A549 (cell line): ENCODE measurements at regions not wholly inside any gene's neighbourhood (a gene's known extent, or its start where the extent isn't known, plus 50 kb on each side); places are given as distances from the start of the nearest gene placed in this dataset.

Source experiments
- ATAC-seq, 2 experiments: fragments of 200-7000 bp in 1 of 2; fragments of >200 bp in 1 of 2; cut with Nextera tagmentation in 1 of 2; cut with Tn5 transposase in 1 of 2; 3 replicates each; pipeline versions ENCODE4 v1.8.0 to v1.9.1; 2018 to 2020; ENCODE audit warnings: mild to moderate bottlenecking in 1 of 2, moderate library complexity in 1 of 2
- CTCF ChIA-PET: fragments of 300-600 bp; sonication (Branson Sonifier 250); formaldehyde crosslinking; extraction: SDS; loops from one replicate; lab custom pipeline; 2021; ENCODE audit warnings: antibody characterized with exemption, inconsistent platforms; lab: Yijun Ruan, JAX
- POLR2A ChIA-PET: fragments of 350-600 bp; formaldehyde crosslinking; extraction: SDS; loops from one replicate; lab custom pipeline; 2021; ENCODE audit warnings: antibody characterized with exemption, inconsistent platforms; lab: Yijun Ruan, JAX
- DNase-seq, 2 experiments: peaks; one replicate each; pipeline versions ENCODE4 v3.0.0 to v3.0.0-alpha.2; 2011 to 2016; ENCODE audit warnings: low read depth in 1 of 2, low spot score in 1 of 2
- FAIRE-seq: peaks from 2 replicates; lab custom pipeline; 2011; peaks lifted over from hg19 to GRCh38; lab: Jason Lieb, UNC
- H3K27ac ChIP-seq, 2 experiments: fragments of >200 bp; sonication (Bioruptor Twin); formaldehyde crosslinking; 3 replicates each; pipeline ENCODE4 v1.5.1; 2016 to 2017
- H3K4me1 ChIP-seq: fragments of >200 bp; sonication (Bioruptor Twin); formaldehyde crosslinking; 3 replicates; pipeline ENCODE4 v1.6.1; 2016
- H3K4me2 ChIP-seq: fragments of >200 bp; sonication (Bioruptor Twin); formaldehyde crosslinking; 3 replicates; pipeline ENCODE4 v1.6.1; 2016
- H3K4me3 ChIP-seq: fragments of >200 bp; sonication (Bioruptor Twin); formaldehyde crosslinking; 3 replicates; pipeline ENCODE4 v1.5.1; 2016
- H3K9me3 ChIP-seq: fragments of >200 bp; sonication (Bioruptor Twin); formaldehyde crosslinking; 3 replicates; pipeline ENCODE4 v1.6.1; 2016
- BHLHE40 ChIP-seq: IDR thresholded peaks from 2 replicates; pipeline ENCODE4 v1.6.1; 2012; ENCODE audit warnings: low read depth, low read length, inconsistent platforms
- CEBPB ChIP-seq, 2 experiments: fragments of >200 bp in 1 of 2; sonication (Bioruptor Twin) in 1 of 2; formaldehyde crosslinking in 1 of 2; IDR thresholded peaks; 2 replicates each; pipeline ENCODE4 v1.6.1; 2012 to 2016
- CHD2 ChIP-seq: fragments of 150-350 bp; IDR thresholded peaks from 2 replicates; pipeline ENCODE4 v1.6.1; 2014; ENCODE audit warnings: low read length; ENCODE audit not compliant: partially characterized antibody
- EHMT2 ChIP-seq: fragments of 200-600 bp; sonication (generic); IDR thresholded peaks from 2 replicates; pipeline ENCODE4 v1.6.1; 2016; ENCODE audit warnings: antibody characterized with exemption, low read depth, mild to moderate bottlenecking, moderate library complexity
- EP300 ChIP-seq, 2 experiments: fragments of >200 bp; sonication (Bioruptor Twin); formaldehyde crosslinking; IDR thresholded peaks; 2 replicates in 1 of 2; 3 replicates in 1 of 2; pipeline ENCODE4 v1.6.1; 2016 to 2017
- FOXS1 ChIP-seq: fragments of 250-450 bp; sonication (Bioruptor Pico); IDR thresholded peaks from 2 replicates; pipeline ENCODE4 v1.5.0; 2020; ENCODE audit warnings: mild to moderate bottlenecking, moderate library complexity
- GATA3 ChIP-seq: IDR thresholded peaks from 2 replicates; pipeline ENCODE4 v1.6.1; 2012; ENCODE audit warnings: borderline replicate concordance
- HEYL ChIP-seq: fragments of 250-450 bp; sonication (Bioruptor Pico); IDR thresholded peaks from 2 replicates; pipeline ENCODE4 v1.8.0; 2021; ENCODE audit warnings: mild to moderate bottlenecking, moderate library complexity
- HMGXB4 ChIP-seq: fragments of 250-450 bp; sonication (Bioruptor Pico); IDR thresholded peaks from 2 replicates; pipeline ENCODE4 v1.5.0; 2021; ENCODE audit warnings: mild to moderate bottlenecking, moderate library complexity, borderline replicate concordance
- HOXA7 ChIP-seq: fragments of 250-450 bp; sonication (Bioruptor Pico); IDR thresholded peaks from 2 replicates; pipeline ENCODE4 v1.5.0; 2020; ENCODE audit warnings: mild to moderate bottlenecking, moderate library complexity
- HOXB5 ChIP-seq: fragments of 250-450 bp; sonication (Bioruptor Pico); IDR thresholded peaks from 2 replicates; pipeline ENCODE4 v1.5.0; 2020; ENCODE audit warnings: mild to moderate bottlenecking, moderate library complexity
- KDM1A ChIP-seq: fragments of 200-600 bp; sonication (generic); IDR thresholded peaks from 2 replicates; pipeline ENCODE4 v1.6.1; 2016; ENCODE audit warnings: low read depth, mild to moderate bottlenecking
- MAX ChIP-seq: IDR thresholded peaks from 2 replicates; pipeline ENCODE4 v1.6.1; 2012
- MYC ChIP-seq: IDR thresholded peaks from 2 replicates; pipeline ENCODE4 v1.6.1; 2012; ENCODE audit warnings: mild to moderate bottlenecking, inconsistent platforms, low read length, improper control_type of control experiment, borderline replicate concordance
- NPAS2 ChIP-seq: fragments of 250-450 bp; sonication (Bioruptor Pico); IDR thresholded peaks from 2 replicates; pipeline ENCODE4 v1.8.0; 2022; ENCODE audit warnings: mild to moderate bottlenecking, moderate library complexity, borderline replicate concordance
- NR3C1 ChIP-seq: fragments of >200 bp; sonication (Bioruptor Twin); formaldehyde crosslinking; IDR thresholded peaks from 3 replicates; pipeline ENCODE4 v1.6.1; 2017
- PBX3 ChIP-seq: IDR thresholded peaks from 2 replicates; pipeline ENCODE4 v1.6.1; 2012
- PHF8 ChIP-seq: fragments of 200-600 bp; sonication (generic); IDR thresholded peaks from 2 replicates; pipeline ENCODE4 v1.6.1; 2016; ENCODE audit warnings: low read depth, mild to moderate bottlenecking, antibody characterized with exemption, moderate library complexity, borderline replicate concordance
- RAD21 ChIP-seq, 2 experiments: fragments of >200 bp in 1 of 2; sonication (Bioruptor Twin) in 1 of 2; formaldehyde crosslinking in 1 of 2; IDR thresholded peaks in 1 of 2; conservative IDR thresholded peaks in 1 of 2; 2 replicates in 1 of 2; 3 replicates in 1 of 2; pipeline ENCODE4 v1.6.1; 2012 to 2018; ENCODE audit warnings: inconsistent platforms in 1 of 2
- RCOR1 ChIP-seq: fragments of 150-350 bp; IDR thresholded peaks from 2 replicates; pipeline ENCODE4 v1.6.1; 2014; ENCODE audit warnings: antibody characterized with exemption, low read length, low read depth
- SMC3 ChIP-seq: fragments of >200 bp; sonication (Bioruptor Twin); formaldehyde crosslinking; IDR thresholded peaks from 3 replicates; pipeline ENCODE4 v1.6.1; 2018; ENCODE audit warnings: inconsistent platforms
- TFCP2L1 ChIP-seq: fragments of 250-450 bp; sonication (Bioruptor Pico); IDR thresholded peaks from 2 replicates; pipeline ENCODE4 v1.5.0; 2021; ENCODE audit warnings: mild to moderate bottlenecking
- TP53 ChIP-seq: fragments of 250-450 bp; sonication (Bioruptor Pico); IDR thresholded peaks from 2 replicates; pipeline ENCODE4 v1.5.0; 2021; ENCODE audit warnings: mild to moderate bottlenecking, moderate library complexity
- ZFP36 ChIP-seq: fragments of 450-650 bp; IDR thresholded peaks from 2 replicates; pipeline ENCODE4 v1.6.1; 2014; ENCODE audit warnings: borderline replicate concordance; ENCODE audit not compliant: partially characterized antibody
- ZSCAN20 ChIP-seq: fragments of 250-450 bp; sonication (Bioruptor Pico); IDR thresholded peaks from 2 replicates; pipeline ENCODE4 v1.8.0; 2022; ENCODE audit warnings: mild to moderate bottlenecking, moderate library complexity
- whole genome bisulfite sequencing: methylation state at CpG from one replicate; pipeline ENCODE4 v1.1.6; 2017; ENCODE audit errors: missing lambda C conversion rate; 5-methylcytosine and 5-hydroxymethylcytosine counted together
- TF ChIP-seq, protein P1 (sequence below): fragments of 450-650 bp; IDR thresholded peaks from 2 replicates; pipeline ENCODE4 v1.6.1; 2014; ENCODE audit warnings: antibody characterized with exemption
- TF ChIP-seq, protein P2 (sequence below): fragments of >200 bp; sonication (Bioruptor Twin); formaldehyde crosslinking; IDR thresholded peaks from 2 replicates; pipeline ENCODE4 v1.6.1; 2016
- TF ChIP-seq, protein P3 (sequence below): fragments of 250-450 bp; sonication (Bioruptor Pico); IDR thresholded peaks from 2 replicates; pipeline ENCODE4 v1.5.0; 2020; ENCODE audit warnings: low read depth, mild to moderate bottlenecking, moderate library complexity

DNA sequence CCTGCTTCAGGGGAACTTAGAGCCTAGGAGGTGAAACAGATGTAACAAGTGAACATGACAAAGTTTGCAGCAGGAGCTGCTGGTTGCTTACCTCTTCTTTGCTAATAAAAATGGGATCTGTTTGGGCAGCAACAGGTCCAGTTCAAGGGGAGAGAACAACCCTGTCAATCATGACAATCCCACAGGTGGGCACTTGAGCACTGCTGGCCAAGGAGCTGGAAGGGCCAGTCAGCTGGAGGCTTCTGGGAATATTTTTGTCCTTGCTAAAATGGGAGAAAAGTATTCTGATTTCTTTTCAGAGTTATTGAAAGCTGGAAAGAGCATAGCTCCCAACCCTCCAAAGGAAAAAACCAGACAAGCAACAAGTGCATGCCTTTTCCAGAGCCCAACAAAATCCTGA is 477.7 kb upstream of the SULF2 start:
- ChIA-PET CTCF (interaction anchor here (0.8 kb wide), 1 partner anchor 140 kb away, joined by 3 read pairs; no protein-coding TSS in a partner anchor), POLR2A (no interaction called here)
- Histone ChIP-seq H3K9me3 (0 out of 3 replicates have a peak, but pooled peaks cover 4% of the 10 kb centered on the region), H3K4me1 (no peaks in the 10 kb centered on the region), H3K4me2 (no peak overlapping the region), H3K27ac (no peak overlapping the region), H3K4me3 (no peak overlapping the region)
- ATAC-seq (no peak), FAIRE-seq (no peak), DNase-seq (no peak)
- TF ChIP-seq MAX (no peak), HOXA7 (CRISPR knock-in tag) (no peak), KDM1A (no peak)

DNA sequence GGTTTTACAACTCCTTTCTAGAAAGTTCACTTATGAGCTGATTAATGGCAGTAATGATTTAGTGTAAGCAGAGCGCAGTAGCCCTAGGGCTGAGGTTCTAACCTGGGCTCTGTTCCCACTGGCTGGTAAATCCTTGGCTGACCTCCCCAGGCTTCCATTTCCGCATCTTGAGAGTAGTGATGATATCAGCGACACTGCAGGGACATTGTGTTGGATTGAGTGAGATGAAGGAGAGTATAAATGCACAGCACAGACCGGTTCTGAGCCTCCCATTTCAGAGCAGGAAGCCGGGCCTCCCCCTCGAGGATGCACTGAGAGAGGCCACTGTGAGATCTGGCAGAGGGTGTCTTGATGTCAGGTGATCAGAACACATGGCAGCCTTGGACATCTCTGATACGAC is 477.2 kb upstream of the SULF2 start:
- FAIRE-seq (no peak), ATAC-seq (no peak), DNase-seq (no peak)
- Histone ChIP-seq H3K4me1 (no peaks in the 10 kb centered on the region), H3K9me3 (0 out of 3 replicates have a peak, but pooled peaks cover 5% of the 10 kb centered on the region), H3K27ac (no peak overlapping the region), H3K4me3 (no peak overlapping the region), H3K4me2 (no peak overlapping the region)
- TF ChIP-seq TFCP2L1, result no peak
- TF ChIP-seq EP300 (IDR thresholded peaks at IDR 0.05), result no peak
- TF ChIP-seq, protein P1, sequence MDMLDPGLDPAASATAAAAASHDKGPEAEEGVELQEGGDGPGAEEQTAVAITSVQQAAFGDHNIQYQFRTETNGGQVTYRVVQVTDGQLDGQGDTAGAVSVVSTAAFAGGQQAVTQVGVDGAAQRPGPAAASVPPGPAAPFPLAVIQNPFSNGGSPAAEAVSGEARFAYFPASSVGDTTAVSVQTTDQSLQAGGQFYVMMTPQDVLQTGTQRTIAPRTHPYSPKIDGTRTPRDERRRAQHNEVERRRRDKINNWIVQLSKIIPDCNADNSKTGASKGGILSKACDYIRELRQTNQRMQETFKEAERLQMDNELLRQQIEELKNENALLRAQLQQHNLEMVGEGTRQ, result no peak
- no peak for TF ChIP-seq PBX3
- no peak for TF ChIP-seq CHD2
- no peak for TF ChIP-seq PHF8
- TF ChIP-seq HMGXB4 (CRISPR knock-in tag), result no peak
- no peak for TF ChIP-seq CEBPB (IDR thresholded peaks at IDR 0.05)
- no peak for TF ChIP-seq NPAS2
- TF ChIP-seq RAD21 (conservative IDR thresholded peaks at IDR 0.05 in 1 of 2, IDR thresholded peaks at IDR 0.05 in 1 of 2), result no peak
- TF ChIP-seq NR3C1, result no peak
- no peak for TF ChIP-seq HOXA7 (CRISPR knock-in tag)
- TF ChIP-seq TP53, result no peak
- TF ChIP-seq GATA3, result no peak
- TF ChIP-seq SMC3, result no peak
- TF ChIP-seq RCOR1, result no peak
- TF ChIP-seq, protein P2, sequence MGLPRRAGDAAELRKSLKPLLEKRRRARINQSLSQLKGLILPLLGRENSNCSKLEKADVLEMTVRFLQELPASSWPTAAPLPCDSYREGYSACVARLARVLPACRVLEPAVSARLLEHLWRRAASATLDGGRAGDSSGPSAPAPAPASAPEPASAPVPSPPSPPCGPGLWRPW, result no peak
- TF ChIP-seq HEYL (CRISPR knock-in tag), result no peak
- no peak for TF ChIP-seq FOXS1 (CRISPR knock-in tag)
- 30% methylated on average over 7 of the region's 7 CpGs for WGBS
- POLR2A ChIA-PET, result no interaction called here
- CTCF ChIA-PET, result no interaction called here

- no peak overlapping the region for H3K4me3 ChIP-seq
- H3K27ac ChIP-seq, result no peak overlapping the region
- ATAC-seq (no peak), DNase-seq (no peak), FAIRE-seq (no peak)
- no peaks in the 10 kb centered on the region for H3K4me1 ChIP-seq
- no peak overlapping the region for H3K4me2 ChIP-seq
- no peak for TF ChIP-seq RCOR1
- TF ChIP-seq BHLHE40, result no peak
- no peak for TF ChIP-seq EHMT2
- TF ChIP-seq, protein P1, result no peak
- TF ChIP-seq ZSCAN20 (CRISPR knock-in tag), result no peak
- no peak for TF ChIP-seq HOXB5 (CRISPR knock-in tag)
- TF ChIP-seq MYC, result no peak
- no peak for TF ChIP-seq ZFP36
- TF ChIP-seq, protein P3, sequence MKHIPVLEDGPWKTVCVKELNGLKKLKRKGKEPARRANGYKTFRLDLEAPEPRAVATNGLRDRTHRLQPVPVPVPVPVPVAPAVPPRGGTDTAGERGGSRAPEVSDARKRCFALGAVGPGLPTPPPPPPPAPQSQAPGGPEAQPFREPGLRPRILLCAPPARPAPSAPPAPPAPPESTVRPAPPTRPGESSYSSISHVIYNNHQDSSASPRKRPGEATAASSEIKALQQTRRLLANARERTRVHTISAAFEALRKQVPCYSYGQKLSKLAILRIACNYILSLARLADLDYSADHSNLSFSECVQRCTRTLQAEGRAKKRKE (CRISPR knock-in tag), result no peak
- ChIA-PET POLR2A (no interaction called here), CTCF (interaction anchor here (1.3 kb wide), 1 partner anchor 536 kb away, joined by 3 read pairs; no protein-coding TSS in a partner anchor)
- peaks cover 8% of the 10 kb centered on the region; the same call in 1 of the 3 replicates for H3K9me3 ChIP-seq
- 58% methylated on average over 6 of the region's 6 CpGs for WGBS
Observed at GRCh38 chr20:48261398-48261910, 476.2 kb upstream of the SULF2 start.
